Limb (tissue), 2 donors: ENCODE measurements at regions not wholly inside any gene's neighbourhood (a gene's known extent, or its start where the extent isn't known, plus 50 kb on each side); places are given as distances from the start of the nearest gene placed in this dataset.

Experiments
- DNase-seq, 2 donors: peaks; one replicate each; pipeline ENCODE4 v3.0.0-alpha.2; 2016; ENCODE audit errors: extremely low spot score in 2 of 2

GRCh38 chr11:130729678-130730300 lies 186.5 kb downstream of the SNX19 start:
- DNase-seq: no peak

- DNase-seq: no peak
Measured at GRCh38 chr11:130731401-130731800, 184.9 kb downstream of the SNX19 start.

- no peak for DNase-seq
Measured at GRCh38 chr11:130732476-130732875, 183.8 kb downstream of the SNX19 start.

GRCh38 chr11:130737041-130737830 lies 179.0 kb downstream of the SNX19 start:
- DNase-seq: no peak

- DNase-seq: peak; percentile 58 to 63
Measured at GRCh38 chr11:130737866-130738431, 178.3 kb downstream of the SNX19 start.

- no peak for DNase-seq
Measured at GRCh38 chr11:130738611-130739010, 177.7 kb downstream of the SNX19 start.

GRCh38 chr11:130740819-130741218 lies 175.5 kb downstream of the SNX19 start:
- DNase-seq: no peak

- no peak for DNase-seq
Measured at GRCh38 chr11:130744794-130745193, 171.5 kb downstream of the SNX19 start.

GRCh38 chr11:130749216-130749615 lies 167.1 kb downstream of the SNX19 start:
- no peak for DNase-seq

GRCh38 chr11:130760515-130761125 lies 155.7 kb downstream of the SNX19 start:
- no peak for DNase-seq

- no peak for DNase-seq
Measured at GRCh38 chr11:130761560-130762220, 154.6 kb downstream of the SNX19 start.

GRCh38 chr11:130762638-130763037 lies 153.6 kb downstream of the SNX19 start:
- no peak for DNase-seq

GRCh38 chr11:130763087-130763980 lies 152.9 kb downstream of the SNX19 start:
- no peak for DNase-seq

GRCh38 chr11:130765406-130765805 lies 150.9 kb downstream of the SNX19 start:
- DNase-seq: no peak

- DNase-seq: no peak
Measured at GRCh38 chr11:130765951-130766649, 150.2 kb downstream of the SNX19 start.

- no peak for DNase-seq
Measured at GRCh38 chr11:130766650-130767565, 149.4 kb downstream of the SNX19 start.

GRCh38 chr11:130769782-130770535 lies 146.3 kb downstream of the SNX19 start:
- DNase-seq: no peak

GRCh38 chr11:130771708-130772107 lies 144.6 kb downstream of the SNX19 start:
- DNase-seq: no peak
